ENCODE measurements at regions not wholly inside any gene's neighbourhood (a gene's known extent, or its start where the extent isn't known, plus 50 kb on each side); places are given as distances from the start of the nearest gene placed in this dataset.

- TF ChIP-seq EZH2 (IDR thresholded peaks at IDR 0.05; ENCODE audit: borderline replicate concordance, low read depth, low read length, poor library complexity, severe bottlenecking), result no peak
- TF ChIP-seq CTCF (conservative IDR thresholded peaks at IDR 0.05; ENCODE audit: low read depth, low read length), result no peak
Observed at GRCh38 chr15:62413786-62414185, 248.7 kb upstream of the C2CD4B start.

Measured in A673 (cell line).